CD8-positive, alpha-beta memory T cell (primary cell): ENCODE measurements at regions not wholly inside any gene's neighbourhood (a gene's known extent, or its start where the extent isn't known, plus 50 kb on each side); places are given as distances from the start of the nearest gene placed in this dataset.

Source experiments
- CTCF ChIA-PET: fragments of 350-600 bp; sonication (Branson Sonifier 250); formaldehyde crosslinking; loops from one replicate; lab custom pipeline; 2021; ENCODE audit warnings: antibody characterized with exemption; lab: Charles Lee
- POLR2A ChIA-PET: fragments of 350-600 bp; sonication (Branson Sonifier 250); formaldehyde crosslinking; loops from one replicate; lab custom pipeline; 2021; ENCODE audit warnings: antibody characterized with exemption; lab: Charles Lee
- DNase-seq, 5 donors: peaks; one replicate each; pipeline versions ENCODE4 v3.0.0 to v3.0.0-alpha.2; 2020 to 2022; ENCODE audit warnings: mixed read lengths in 1 of 5
- H3K27ac ChIP-seq: one replicate; pipeline ENCODE4 v1.7.0; 2013; ENCODE audit warnings: low read depth, mild to moderate bottlenecking, low read length, moderate library complexity
- H3K27me3 ChIP-seq: 2 replicates; pipeline ENCODE4 v1.7.0; 2013; ENCODE audit warnings: low read length, mild to moderate bottlenecking; ENCODE audit not compliant: insufficient read depth, poor library complexity, severe bottlenecking
- H3K36me3 ChIP-seq: 2 replicates; pipeline ENCODE4 v1.7.0; 2013; ENCODE audit warnings: mild to moderate bottlenecking, low read length, moderate library complexity; ENCODE audit not compliant: insufficient read depth
- H3K4me1 ChIP-seq: 2 replicates; pipeline ENCODE4 v1.7.0; 2013; ENCODE audit warnings: mild to moderate bottlenecking, low read length, moderate library complexity; ENCODE audit not compliant: insufficient read depth
- H3K4me3 ChIP-seq: 2 replicates; pipeline ENCODE4 v1.7.0; 2013; ENCODE audit warnings: mild to moderate bottlenecking, low read length
- H3K9me3 ChIP-seq: 2 replicates; pipeline ENCODE4 v1.7.0; 2013; ENCODE audit warnings: mild to moderate bottlenecking, low read length
- H3K27ac Mint-ChIP-seq, 8 donors: one replicate each; pipeline ENCODE4 v1.8.0; 2020 to 2021; ENCODE audit warnings: mixed read lengths in 8 of 8, mild to moderate bottlenecking in 6 of 8, inconsistent platforms in 3 of 8, moderate library complexity in 3 of 8
- H3K27me3 Mint-ChIP-seq, 2 donors: one replicate each; pipeline ENCODE4 v1.8.0; 2020 to 2021; ENCODE audit warnings: mixed read lengths in 2 of 2, mild to moderate bottlenecking in 1 of 2, moderate library complexity in 1 of 2
- H3K36me3 Mint-ChIP-seq, 3 donors: one replicate each; pipeline ENCODE4 v1.8.0; 2020 to 2021; ENCODE audit warnings: mixed read lengths in 3 of 3, inconsistent platforms in 1 of 3, mild to moderate bottlenecking in 1 of 3
- H3K4me1 Mint-ChIP-seq, 3 donors: one replicate each; pipeline ENCODE4 v1.8.0; 2020 to 2021; ENCODE audit warnings: mixed read lengths in 3 of 3, inconsistent platforms in 1 of 3, mild to moderate bottlenecking in 1 of 3
- H3K4me3 Mint-ChIP-seq, 7 donors: one replicate each; pipeline ENCODE4 v1.8.0; 2020 to 2021; ENCODE audit warnings: mixed read lengths in 7 of 7, mild to moderate bottlenecking in 6 of 7, moderate library complexity in 4 of 7, inconsistent platforms in 2 of 7
- H3K9me3 Mint-ChIP-seq, 5 donors: one replicate each; pipeline ENCODE4 v1.8.0; 2020 to 2022; ENCODE audit warnings: mixed read lengths in 5 of 5, mild to moderate bottlenecking in 3 of 5, moderate library complexity in 2 of 5, inconsistent platforms in 1 of 5

DNA sequence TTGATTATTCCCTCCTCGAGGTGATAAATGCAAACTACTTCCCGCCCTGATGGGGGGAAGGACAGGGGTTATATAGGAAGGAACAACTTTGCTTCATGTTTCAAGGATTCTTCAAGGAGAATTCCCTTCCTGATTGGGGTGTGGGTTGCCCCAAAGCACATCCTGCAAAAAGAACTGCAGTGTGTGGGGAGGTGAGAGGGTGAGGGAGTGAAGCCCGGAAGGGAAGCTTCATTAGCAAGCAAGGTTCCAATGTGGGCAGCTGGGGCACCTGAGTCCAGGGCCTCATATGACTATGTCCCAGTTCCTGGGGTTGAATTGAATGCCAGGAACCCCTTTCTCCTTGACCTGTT, 326.0 kb downstream of the MN1 start:
- no peak for DNase-seq
- Histone ChIP-seq H3K27ac (no peak overlapping the region), H3K4me1 (no peaks in the 10 kb centered on the region), H3K36me3 (no peaks in the 10 kb centered on the region), H3K9me3 (no peaks in the 10 kb centered on the region), H3K27me3 (no peaks in the 10 kb centered on the region), H3K4me3 (no peak overlapping the region)
- Mint-ChIP-seq H3K9me3 (peaks cover 0 to 4% (median 0%) of the 10 kb centered on the region in 5 donors), H3K27me3 (peaks cover 0 to 2% of the 10 kb centered on the region in 2 donors), H3K4me3 (no peak overlapping the region), H3K27ac (no peak overlapping the region), H3K4me1 (no peaks in the 10 kb centered on the region), H3K36me3 (no peaks in the 10 kb centered on the region)
- CTCF ChIA-PET: no interaction called here
- POLR2A ChIA-PET: no interaction called here

DNA sequence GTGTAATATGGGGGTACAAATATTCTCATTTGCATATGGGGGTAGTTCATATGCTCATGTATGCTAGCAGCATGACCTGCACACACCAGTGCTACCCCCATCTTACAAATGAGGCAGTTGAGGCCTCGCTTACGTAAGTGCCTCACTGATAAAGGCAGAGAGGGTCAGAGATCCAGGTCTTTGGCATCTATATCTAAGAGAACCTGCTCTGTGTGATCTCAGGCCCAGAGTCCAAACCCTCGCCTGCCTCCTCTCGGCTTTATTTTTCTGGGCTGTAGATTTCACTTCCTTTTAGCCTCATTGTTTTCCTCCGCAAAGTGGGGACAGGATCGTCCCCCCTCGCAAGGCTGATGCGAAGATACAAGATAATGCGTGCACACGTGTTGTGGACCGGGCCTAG, 325.2 kb downstream of the MN1 start:
- H3K4me3 Mint-ChIP-seq: no peak overlapping the region
- no peak overlapping the region for H3K27ac ChIP-seq

DNA sequence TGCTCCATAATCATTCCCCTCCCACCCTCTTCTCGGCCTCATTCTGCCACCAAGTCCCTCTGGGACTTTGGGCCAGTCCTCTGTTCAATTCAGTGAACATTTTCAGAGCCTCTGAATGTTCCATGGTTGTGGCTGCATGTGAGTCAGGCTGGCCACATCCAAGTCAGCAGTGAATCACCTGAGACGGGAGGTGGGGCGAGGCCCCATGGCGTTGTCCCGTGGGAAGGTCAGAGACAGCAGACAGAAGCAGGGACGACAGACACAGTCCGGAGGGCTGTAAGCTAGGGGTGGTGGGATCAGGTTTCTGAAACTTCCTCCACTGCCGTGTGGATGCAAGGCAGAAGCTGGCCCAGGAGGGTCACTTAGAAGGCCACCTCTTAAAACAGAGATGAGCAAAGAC, 324.8 kb downstream of the MN1 start:
- Mint-ChIP-seq H3K27me3 (peaks cover 0 to 2% of the 10 kb centered on the region in 2 donors), H3K9me3 (peaks cover 0 to 4% (median 0%) of the 10 kb centered on the region in 5 donors), H3K4me1 (no peaks in the 10 kb centered on the region), H3K36me3 (no peaks in the 10 kb centered on the region), H3K27ac (no peak overlapping the region), H3K4me3 (no peak overlapping the region)
- H3K4me3 ChIP-seq: no peak overlapping the region
- no peaks in the 10 kb centered on the region for H3K9me3 ChIP-seq
- no peaks in the 10 kb centered on the region for H3K4me1 ChIP-seq
- H3K27me3 ChIP-seq: no peaks in the 10 kb centered on the region
- CTCF ChIA-PET: no interaction called here
- no peak for DNase-seq
- no peak overlapping the region for H3K27ac ChIP-seq
- H3K36me3 ChIP-seq: no peaks in the 10 kb centered on the region
- POLR2A ChIA-PET: no interaction called here

More for the DNA sequence above, 325.2 kb downstream of the MN1 start:
- Histone ChIP-seq H3K27me3 (no peaks in the 10 kb centered on the region), H3K9me3 (no peaks in the 10 kb centered on the region), H3K4me3 (no peak overlapping the region), H3K36me3 (no peaks in the 10 kb centered on the region), H3K4me1 (no peaks in the 10 kb centered on the region)
- peaks cover 0 to 2% of the 10 kb centered on the region in 2 donors for H3K27me3 Mint-ChIP-seq
- peaks cover 0 to 4% (median 0%) of the 10 kb centered on the region in 5 donors for H3K9me3 Mint-ChIP-seq
- no peaks in the 10 kb centered on the region for H3K4me1 Mint-ChIP-seq
- no peak for DNase-seq
- no peaks in the 10 kb centered on the region for H3K36me3 Mint-ChIP-seq
- CTCF ChIA-PET: no interaction called here
- no peak overlapping the region for H3K27ac Mint-ChIP-seq
- POLR2A ChIA-PET: no interaction called here

DNA sequence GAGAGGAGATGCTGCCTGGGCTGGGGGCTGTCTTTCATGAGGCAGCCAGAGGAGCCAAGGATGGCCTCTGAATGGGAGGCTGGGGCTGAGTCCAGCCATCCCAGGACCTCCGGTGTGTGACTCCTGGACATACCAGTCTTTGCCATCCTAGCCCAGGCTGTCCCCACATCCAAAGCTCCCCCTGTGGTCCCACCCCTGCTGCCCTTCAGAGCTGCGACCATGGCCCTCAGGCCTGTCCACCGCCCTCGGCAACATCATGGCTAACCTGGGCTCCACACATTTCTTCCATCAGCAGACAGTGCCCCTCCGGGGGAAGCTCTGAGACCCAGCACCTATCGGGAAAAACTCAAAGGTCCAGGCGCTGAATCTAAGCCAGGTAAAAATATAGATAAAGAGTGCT, 324.4 kb downstream of the MN1 start:
- CTCF ChIA-PET: no interaction called here
- no peaks in the 10 kb centered on the region for H3K36me3 ChIP-seq
- no peaks in the 10 kb centered on the region for H3K27me3 ChIP-seq
- Mint-ChIP-seq H3K4me1 (no peaks in the 10 kb centered on the region), H3K36me3 (no peaks in the 10 kb centered on the region), H3K27me3 (peaks cover 0 to 2% of the 10 kb centered on the region in 2 donors), H3K4me3 (no peak overlapping the region), H3K27ac (no peak overlapping the region), H3K9me3 (peaks cover 0 to 4% (median 0%) of the 10 kb centered on the region in 5 donors)
- no peak overlapping the region for H3K27ac ChIP-seq
- no peak overlapping the region for H3K4me3 ChIP-seq
- H3K9me3 ChIP-seq: no peaks in the 10 kb centered on the region
- no peaks in the 10 kb centered on the region for H3K4me1 ChIP-seq
- POLR2A ChIA-PET: no interaction called here
- no peak for DNase-seq

DNA sequence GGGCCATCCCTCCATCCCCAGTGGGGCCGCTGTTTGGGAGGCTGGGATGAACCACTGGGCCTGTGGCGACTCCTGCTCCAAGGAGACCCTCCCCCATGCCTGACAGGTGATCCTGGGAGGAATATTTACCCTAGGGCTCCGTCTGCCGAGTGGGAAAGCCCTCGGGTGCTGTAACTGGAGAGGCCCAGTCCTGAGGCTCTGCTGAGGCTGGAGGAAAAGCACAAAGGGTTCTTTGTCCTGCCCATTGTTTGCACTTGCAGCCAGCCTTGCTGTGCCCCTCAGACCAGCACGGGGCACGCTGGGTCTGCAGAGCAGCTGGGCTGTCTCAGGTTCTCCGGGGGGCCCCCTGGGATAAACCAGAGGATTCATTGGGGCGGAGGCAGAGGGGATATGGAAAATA, 321.1 kb downstream of the MN1 start:
- Histone ChIP-seq H3K36me3 (no peaks in the 10 kb centered on the region), H3K27me3 (no peaks in the 10 kb centered on the region), H3K27ac (no peak overlapping the region), H3K4me1 (no peaks in the 10 kb centered on the region), H3K4me3 (no peak overlapping the region), H3K9me3 (no peaks in the 10 kb centered on the region)
- Mint-ChIP-seq H3K27me3 (peaks cover 0 to 2% of the 10 kb centered on the region in 2 donors), H3K4me1 (no peaks in the 10 kb centered on the region), H3K4me3 (no peak overlapping the region), H3K27ac (no peak overlapping the region), H3K36me3 (no peaks in the 10 kb centered on the region), H3K9me3 (peaks cover 0 to 4% (median 0%) of the 10 kb centered on the region in 5 donors)
- CTCF ChIA-PET: no interaction called here
- POLR2A ChIA-PET: no interaction called here
- no peak for DNase-seq

DNA sequence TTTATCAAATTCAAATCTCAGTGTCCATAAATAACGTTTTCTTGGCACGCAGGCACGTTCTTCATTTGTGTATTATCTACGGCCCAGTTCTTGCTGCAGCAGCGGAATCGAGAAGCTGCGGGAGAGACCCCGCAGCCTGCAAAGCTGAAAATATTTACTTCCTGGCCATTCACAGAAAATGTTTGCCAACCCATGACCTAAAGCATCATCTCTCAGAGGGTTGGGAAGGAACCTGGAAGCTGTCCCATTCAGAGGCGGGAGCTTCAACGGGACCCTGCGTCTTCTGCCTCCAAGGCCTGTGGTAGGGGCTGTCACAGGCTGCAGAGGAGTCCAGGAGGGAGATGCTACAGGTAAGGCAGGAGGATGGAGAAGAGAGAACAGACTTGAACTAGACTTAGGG, 319.2 kb downstream of the MN1 start:
- Histone ChIP-seq H3K4me1 (no peaks in the 10 kb centered on the region), H3K9me3 (no peaks in the 10 kb centered on the region), H3K36me3 (no peaks in the 10 kb centered on the region), H3K4me3 (no peak overlapping the region), H3K27ac (no peak overlapping the region), H3K27me3 (no peaks in the 10 kb centered on the region)
- peak overlapping the region in 1 of 8 donors; percentile 76 for H3K27ac Mint-ChIP-seq
- H3K27me3 Mint-ChIP-seq: peaks cover under 1 to 2% of the 10 kb centered on the region in 2 donors
- no peaks in the 10 kb centered on the region for H3K36me3 Mint-ChIP-seq
- H3K9me3 Mint-ChIP-seq: peaks cover 0 to 4% (median 0%) of the 10 kb centered on the region in 5 donors
- CTCF ChIA-PET: no interaction called here
- DNase-seq: no peak
- H3K4me3 Mint-ChIP-seq: no peak overlapping the region
- POLR2A ChIA-PET: no interaction called here
- H3K4me1 Mint-ChIP-seq: no peaks in the 10 kb centered on the region

DNA sequence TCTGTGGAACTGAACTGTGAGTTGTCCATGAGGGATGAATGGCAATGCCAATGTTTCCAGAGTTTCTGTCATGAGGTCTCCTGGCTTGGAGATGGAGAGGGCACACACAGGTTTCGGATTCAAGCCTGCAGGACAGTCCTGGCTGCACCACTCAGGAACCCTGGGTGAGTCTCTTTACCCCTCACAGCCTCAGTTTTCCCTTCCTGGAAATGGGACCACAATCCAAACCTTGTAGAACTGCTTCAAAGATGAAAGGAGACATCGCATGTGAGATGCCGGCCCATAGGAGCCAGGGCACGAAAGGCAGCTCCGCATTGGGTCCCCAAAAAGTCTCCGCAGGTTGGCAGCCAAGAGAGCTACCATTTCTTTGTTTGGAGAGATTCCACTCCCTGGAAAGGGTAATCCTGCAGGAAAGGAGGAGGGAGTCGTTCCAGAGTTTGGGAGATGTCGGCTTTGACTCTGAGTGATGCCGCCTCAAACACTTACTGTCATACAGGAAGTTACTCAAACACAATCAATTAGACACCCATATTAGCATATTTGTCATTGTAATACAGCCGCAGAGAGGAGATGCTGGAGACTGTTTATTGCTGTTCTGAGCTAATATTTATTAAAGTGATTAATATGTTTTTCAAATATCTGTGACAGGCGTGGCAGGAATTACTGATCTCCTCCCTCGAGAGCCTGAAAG, 318.3 kb downstream of the MN1 start:
- DNase-seq: no peak
- Histone ChIP-seq H3K27me3 (no peaks in the 10 kb centered on the region), H3K4me3 (no peak overlapping the region), H3K9me3 (no peaks in the 10 kb centered on the region), H3K27ac (no peak overlapping the region), H3K4me1 (no peaks in the 10 kb centered on the region), H3K36me3 (no peaks in the 10 kb centered on the region)
- ChIA-PET POLR2A (no interaction called here), CTCF (no interaction called here)
- H3K27me3 Mint-ChIP-seq: peaks cover 2 to 3% of the 10 kb centered on the region in 2 donors
- no peaks in the 10 kb centered on the region for H3K4me1 Mint-ChIP-seq
- no peak overlapping the region for H3K27ac Mint-ChIP-seq
- no peaks in the 10 kb centered on the region for H3K36me3 Mint-ChIP-seq
- H3K9me3 Mint-ChIP-seq: peaks cover 0 to under 1% (median 0%) of the 10 kb centered on the region in 5 donors
- no peak overlapping the region for H3K4me3 Mint-ChIP-seq

DNA sequence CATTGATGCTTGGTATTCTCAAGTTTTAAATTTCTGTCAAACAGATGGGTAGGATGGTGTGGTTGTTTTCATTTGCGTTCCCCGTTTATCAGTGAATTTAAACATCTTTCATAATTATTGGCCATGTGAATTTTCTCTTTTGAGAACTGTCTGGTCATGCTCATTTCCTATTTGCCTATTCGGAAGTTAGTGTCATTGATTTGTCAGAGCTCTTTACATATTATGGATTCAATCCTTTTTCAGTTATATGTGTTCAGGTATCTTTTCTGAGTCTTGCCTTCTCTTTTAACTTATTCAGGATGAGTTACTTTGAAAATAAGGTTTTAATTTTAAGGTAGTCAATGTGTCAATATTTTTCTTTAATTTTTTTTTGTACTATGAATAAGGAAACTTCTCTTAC, 315.7 kb downstream of the MN1 start:
- no peaks in the 10 kb centered on the region for H3K36me3 Mint-ChIP-seq
- Histone ChIP-seq H3K4me1 (no peaks in the 10 kb centered on the region), H3K27ac (no peak overlapping the region), H3K36me3 (no peaks in the 10 kb centered on the region), H3K9me3 (no peaks in the 10 kb centered on the region), H3K27me3 (no peaks in the 10 kb centered on the region), H3K4me3 (no peak overlapping the region)
- no peaks in the 10 kb centered on the region for H3K4me1 Mint-ChIP-seq
- no peak overlapping the region for H3K4me3 Mint-ChIP-seq
- H3K27me3 Mint-ChIP-seq: peaks cover 6 to 8% of the 10 kb centered on the region in 2 donors
- ChIA-PET POLR2A (no interaction called here), CTCF (no interaction called here)
- peaks cover 0 to 1% (median 0%) of the 10 kb centered on the region in 5 donors for H3K9me3 Mint-ChIP-seq
- H3K27ac Mint-ChIP-seq: no peak overlapping the region
- no peak for DNase-seq
